Tibial nerve (tissue), 3 donors: ENCODE measurements at regions not wholly inside any gene's neighbourhood (a gene's known extent, or its start where the extent isn't known, plus 50 kb on each side); places are given as distances from the start of the nearest gene placed in this dataset.

Experiments
- CTCF ChIP-seq, 5 experiments: fragments of 200-600 bp in 3 of 5; fragments of 450-650 bp in 2 of 5; sonication (generic) in 3 of 5; IDR thresholded peaks; one replicate each; pipeline ENCODE4 v1.5.1; 2016 to 2019; ENCODE audit warnings: antibody characterized with exemption in 5 of 5, mild to moderate bottlenecking in 3 of 5, moderate library complexity in 2 of 5
- POLR2A ChIP-seq, 2 donors: fragments of 450-650 bp; IDR thresholded peaks; one replicate each; pipeline ENCODE4 v1.6.1; 2017; ENCODE audit warnings: antibody characterized with exemption in 2 of 2, mild to moderate bottlenecking in 2 of 2, moderate library complexity in 2 of 2

GRCh38 chrX:45806410-45807121 lies 605.9 kb upstream of the DIPK2B start:
- TF ChIP-seq POLR2A (IDR thresholded peaks at IDR 0.05) (no peak), CTCF (IDR thresholded peaks at IDR 0.05) (no peak)
